OCI-LY1 (cell line): ENCODE measurements at regions not wholly inside any gene's neighbourhood (a gene's known extent, or its start where the extent isn't known, plus 50 kb on each side); places are given as distances from the start of the nearest gene placed in this dataset.

ENCODE experiments used
- CTCF ChIP-seq: fragments of 200-600 bp; sonication (generic), shearing (Covaris generic); IDR thresholded peaks from 2 replicates; pipeline ENCODE4 v1.5.1; 2017; ENCODE audit warnings: mild to moderate bottlenecking, antibody characterized with exemption, low read length, moderate library complexity, mixed read lengths
- EZH2 ChIP-seq: fragments of 200-600 bp; sonication (generic), shearing (Covaris generic); IDR thresholded peaks from 2 replicates; pipeline ENCODE4 v1.8.0; 2017; ENCODE audit warnings: borderline replicate concordance, mixed run types, mild to moderate bottlenecking, antibody characterized with exemption, low read length, moderate library complexity, mixed read lengths

GRCh38 chr11:112661146-112661545, 300.1 kb upstream of the NCAM1 start:
- TF ChIP-seq CTCF (no peak), EZH2 (no peak)
